ENCODE measurements at regions not wholly inside any gene's neighbourhood (a gene's known extent, or its start where the extent isn't known, plus 50 kb on each side); places are given as distances from the start of the nearest gene placed in this dataset.

DNA sequence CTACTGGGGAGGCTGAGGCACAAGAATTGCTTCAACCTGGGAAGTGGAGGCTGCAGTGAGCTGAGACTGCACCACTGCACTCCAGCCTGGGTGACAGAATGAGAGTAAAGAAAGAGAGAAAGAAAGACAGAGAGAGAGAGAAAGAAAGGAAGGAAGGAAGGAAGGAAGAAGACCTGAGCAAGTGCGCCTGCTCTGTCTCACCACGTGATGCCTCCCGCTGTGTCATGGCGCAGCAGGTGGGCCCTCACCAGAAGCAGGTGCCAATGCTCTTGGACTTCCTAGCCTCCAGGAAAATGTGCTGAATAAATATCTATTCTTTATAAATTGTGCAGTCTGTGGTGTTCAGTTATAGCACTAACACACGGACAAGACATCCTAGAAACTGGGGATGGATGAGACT lies 270.0 kb downstream of the CYP26B1 start:
- CTCF ChIA-PET (ENCODE audit: low intra/inter-chr PET ratio) = no interaction called here
- in situ Hi-C loops (cut with MboI) = no loop called here

More for the DNA sequence above, 270.0 kb downstream of the CYP26B1 start:
- H3K27ac ChIP-seq (ENCODE audit: extremely low read depth, low read depth, low read length) = no peak overlapping the region
- no TSS peak for BruUV-seq (replicated peaks)
- POLR2A ChIA-PET = no interaction called here
- peaks cover 7 to 20% of the 10 kb centered on the region in 2 experiments for H3K4me1 ChIP-seq (replicated peaks in 1 of 2; ENCODE audit: control insufficient read depth in 2 of 2, insufficient read depth in 2 of 2, low read length in 2 of 2)
- no peak overlapping the region for H3K4me2 ChIP-seq (ENCODE audit: insufficient read depth, low read length)
- H3K4me3 ChIP-seq = no peak overlapping the region
- ATAC-seq (no peak), FAIRE-seq (no peak), DNase-seq (ENCODE audit: extremely low read depth in 1 of 4, low spot score in 3 of 4) (no peak)
- intact Hi-C loops (cut with micrococcal nuclease) = no loop called here
- peaks cover 0 to 20% of the 10 kb centered on the region in 2 experiments; a peak in 1 of 5 replicates for H3K27me3 ChIP-seq (ENCODE audit: control insufficient read depth in 2 of 2, insufficient read depth in 2 of 2, low read length in 2 of 2)
- H4K20me1 ChIP-seq (replicated peaks; ENCODE audit: control insufficient read depth, insufficient read depth, low read length) = no peaks in the 10 kb centered on the region
- no peaks in the 10 kb centered on the region for H3K9me3 ChIP-seq (replicated peaks; ENCODE audit: control insufficient read depth, insufficient read depth, low read depth, low read length)
- TF ChIP-seq NCOA6 (IDR thresholded peaks at IDR 0.05) (no peak), NUFIP1 (IDR thresholded peaks at IDR 0.05; ENCODE audit: partially characterized antibody) (no peak)
- TF ChIP-seq, protein P1, sequence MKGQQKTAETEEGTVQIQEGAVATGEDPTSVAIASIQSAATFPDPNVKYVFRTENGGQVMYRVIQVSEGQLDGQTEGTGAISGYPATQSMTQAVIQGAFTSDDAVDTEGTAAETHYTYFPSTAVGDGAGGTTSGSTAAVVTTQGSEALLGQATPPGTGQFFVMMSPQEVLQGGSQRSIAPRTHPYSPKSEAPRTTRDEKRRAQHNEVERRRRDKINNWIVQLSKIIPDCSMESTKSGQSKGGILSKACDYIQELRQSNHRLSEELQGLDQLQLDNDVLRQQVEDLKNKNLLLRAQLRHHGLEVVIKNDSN (CRISPR knock-in tag; IDR thresholded peaks at IDR 0.05) = 0 out of 2 replicates have a peak, but pooled peaks have one; percentile 17
- TF ChIP-seq, protein P2, sequence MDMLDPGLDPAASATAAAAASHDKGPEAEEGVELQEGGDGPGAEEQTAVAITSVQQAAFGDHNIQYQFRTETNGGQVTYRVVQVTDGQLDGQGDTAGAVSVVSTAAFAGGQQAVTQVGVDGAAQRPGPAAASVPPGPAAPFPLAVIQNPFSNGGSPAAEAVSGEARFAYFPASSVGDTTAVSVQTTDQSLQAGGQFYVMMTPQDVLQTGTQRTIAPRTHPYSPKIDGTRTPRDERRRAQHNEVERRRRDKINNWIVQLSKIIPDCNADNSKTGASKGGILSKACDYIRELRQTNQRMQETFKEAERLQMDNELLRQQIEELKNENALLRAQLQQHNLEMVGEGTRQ (CRISPR knock-in tag; IDR thresholded peaks at IDR 0.05) = peak; percentile 67
- H3K36me3 ChIP-seq (ENCODE audit: control insufficient read depth, insufficient read depth, low read length) = no peaks in the 10 kb centered on the region
- no peak overlapping the region for H2AFZ ChIP-seq (ENCODE audit: low read depth, low read length)
- no peak overlapping the region for H3K9ac ChIP-seq (ENCODE audit: insufficient read depth in 1 of 2, low read depth in 2 of 2, low read length in 2 of 2)
- no peaks in the 10 kb centered on the region for H3K79me2 ChIP-seq (ENCODE audit: control insufficient read depth, insufficient read depth, low read length)
- WGBS (ENCODE audit: insufficient coverage, low coverage, missing lambda C conversion rate) = 40% methylated on average over 5 of the region's 5 CpGs
- H3K9me1 ChIP-seq (ENCODE audit: control insufficient read depth, insufficient read depth, low read length) = peaks cover 3% of the 10 kb centered on the region

All from K562 (cell line).